NB4 (cell line): ENCODE measurements at regions not wholly inside any gene's neighbourhood (a gene's known extent, or its start where the extent isn't known, plus 50 kb on each side); places are given as distances from the start of the nearest gene placed in this dataset.

ENCODE experiments used
- DNase-seq: peaks from one replicate; pipeline ENCODE4 v3.0.0; 2010; ENCODE audit warnings: low read depth
- H3K4me3 ChIP-seq: one replicate; pipeline ENCODE4 v1.5.1; 2011; ENCODE audit warnings: mild to moderate bottlenecking, low read depth, low read length, moderate library complexity
- CTCF ChIP-seq: IDR thresholded peaks from one replicate; pipeline ENCODE4 v1.5.1; 2012; ENCODE audit warnings: low read depth, low read length
- MAX ChIP-seq: IDR thresholded peaks from 2 replicates; pipeline ENCODE4 v1.6.1; 2011; ENCODE audit warnings: low read depth, low read length
- MYC ChIP-seq: IDR thresholded peaks from 2 replicates; pipeline ENCODE4 v1.6.1; 2011; ENCODE audit warnings: low read depth, low read length
- POLR2A ChIP-seq: IDR thresholded peaks from 2 replicates; pipeline ENCODE4 v1.6.1; 2011; ENCODE audit warnings: mild to moderate bottlenecking; ENCODE audit not compliant: insufficient read length; ENCODE audit errors: extremely low read depth

DNA sequence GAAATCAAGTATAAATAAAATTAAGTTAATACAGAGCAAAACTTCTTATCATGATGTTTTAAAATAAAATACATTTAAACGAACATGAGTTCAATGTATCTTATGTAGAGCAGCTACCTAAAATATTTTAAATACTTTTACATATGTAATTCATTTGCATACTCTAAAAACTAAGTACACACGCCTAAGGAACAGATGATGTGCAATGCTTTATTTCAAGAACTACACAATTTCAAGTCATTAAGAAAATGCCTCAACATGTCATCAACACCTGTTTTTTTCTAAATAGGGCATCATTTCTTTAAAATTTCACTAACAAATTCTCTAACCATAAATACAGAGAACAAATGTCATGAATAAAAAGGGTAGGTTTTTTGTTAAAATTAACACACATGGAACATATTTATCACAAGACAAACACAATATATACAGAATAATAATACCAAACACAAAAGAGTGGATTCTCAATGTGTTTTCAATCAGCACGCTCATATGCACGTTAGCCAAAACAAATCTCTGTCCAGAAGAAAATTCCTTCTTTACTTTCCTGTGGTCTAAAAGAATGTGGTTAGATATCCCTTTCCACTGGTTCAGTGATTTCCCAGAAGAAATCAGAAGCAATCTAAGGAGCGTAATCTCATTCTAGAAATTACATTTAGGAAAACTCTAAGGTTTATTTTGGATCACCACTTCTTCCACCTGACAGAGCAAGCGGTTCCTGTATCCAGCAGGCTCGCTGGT, 73.0 kb upstream of the PFKP start:
- no peak for TF ChIP-seq CTCF
- TF ChIP-seq POLR2A = no peak
- TF ChIP-seq MYC = no peak
- no peak for TF ChIP-seq MAX
- no peak for DNase-seq
- H3K4me3 ChIP-seq = no peak overlapping the region

- no peak overlapping the region for H3K4me3 ChIP-seq
- TF ChIP-seq CTCF (no peak), MAX (no peak), POLR2A (no peak), MYC (no peak)
- DNase-seq = no peak
Measured at GRCh38 chr10:2993636-2994035, 73.7 kb upstream of the PFKP start.

GRCh38 chr10:2992401-2993198, 74.7 kb upstream of the PFKP start:
- no peak overlapping the region for H3K4me3 ChIP-seq
- no peak for DNase-seq
- no peak for TF ChIP-seq MAX
- TF ChIP-seq CTCF = peak; percentile 2
- no peak for TF ChIP-seq MYC
- no peak for TF ChIP-seq POLR2A

DNA sequence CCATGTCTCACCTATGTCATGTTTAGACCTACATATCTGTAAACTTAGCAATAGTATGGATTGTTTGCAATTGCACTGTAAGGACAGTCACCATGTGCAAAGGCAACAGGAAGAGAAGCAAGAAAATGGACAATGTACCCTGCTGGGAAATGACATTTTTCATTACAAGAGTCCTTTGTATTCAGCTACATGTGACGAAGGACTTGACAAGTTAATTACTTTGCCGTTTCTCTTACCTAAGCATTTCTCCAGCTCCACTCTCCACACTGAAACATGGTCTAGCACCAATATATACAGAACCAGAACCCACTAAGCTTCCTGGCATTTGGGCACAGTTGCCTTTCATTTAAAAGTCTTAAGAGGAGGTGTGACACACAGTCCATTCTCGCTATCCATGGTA, 76.6 kb upstream of the PFKP start:
- DNase-seq = no peak

More for the DNA sequence above, 76.6 kb upstream of the PFKP start:
- no peak overlapping the region for H3K4me3 ChIP-seq
- TF ChIP-seq CTCF = no peak
- no peak for TF ChIP-seq MAX
- TF ChIP-seq MYC = no peak
- no peak for TF ChIP-seq POLR2A
